SK-N-DZ (cell line): ENCODE measurements at regions not wholly inside any gene's neighbourhood (a gene's known extent, or its start where the extent isn't known, plus 50 kb on each side); places are given as distances from the start of the nearest gene placed in this dataset.

Experiments
- DNase-seq: peaks from one replicate; pipeline ENCODE4 v3.0.0-alpha.2; 2015; ENCODE audit warnings: low spot score
- small RNA-seq, 2 experiments: library from RNA; depleted of rRNA; stranded (forward); fragments of <200 nt; gene quantifications; one replicate each; pipeline ENCODE3, GENCODE V24; 2014

DNA sequence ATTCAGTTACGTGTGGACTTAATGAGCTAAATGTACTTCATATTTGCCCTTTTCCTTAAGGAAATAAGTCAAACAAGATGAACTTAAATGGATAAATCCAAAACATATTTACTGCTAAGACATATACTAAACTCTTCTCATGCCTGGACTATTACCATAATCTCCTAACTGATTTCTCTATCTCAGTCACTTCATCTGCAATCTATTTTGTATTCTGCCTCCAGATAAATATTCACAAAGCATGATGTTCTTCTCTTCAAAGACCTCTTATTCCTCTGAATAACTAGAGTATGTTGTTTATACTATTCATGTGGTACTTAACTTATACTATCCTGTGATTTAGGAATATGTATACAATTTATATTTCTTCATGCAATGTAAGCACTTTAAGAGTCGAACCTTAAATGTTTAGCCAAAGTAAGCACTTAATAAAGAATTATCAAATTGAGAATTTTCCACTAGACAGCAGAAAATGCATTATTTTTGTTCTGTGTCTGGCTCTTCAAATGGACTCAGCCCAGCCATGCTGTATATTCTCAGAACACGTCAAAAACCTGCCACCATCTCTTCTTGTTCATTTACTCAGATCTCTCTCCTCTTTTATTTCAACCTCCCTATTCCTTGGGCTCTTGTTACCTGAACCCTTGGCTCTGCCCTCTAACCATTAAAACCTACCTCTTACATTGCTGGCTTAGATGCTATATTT is 79.9 kb upstream of the ARHGAP28 start:
- DNase-seq, result no peak

DNA sequence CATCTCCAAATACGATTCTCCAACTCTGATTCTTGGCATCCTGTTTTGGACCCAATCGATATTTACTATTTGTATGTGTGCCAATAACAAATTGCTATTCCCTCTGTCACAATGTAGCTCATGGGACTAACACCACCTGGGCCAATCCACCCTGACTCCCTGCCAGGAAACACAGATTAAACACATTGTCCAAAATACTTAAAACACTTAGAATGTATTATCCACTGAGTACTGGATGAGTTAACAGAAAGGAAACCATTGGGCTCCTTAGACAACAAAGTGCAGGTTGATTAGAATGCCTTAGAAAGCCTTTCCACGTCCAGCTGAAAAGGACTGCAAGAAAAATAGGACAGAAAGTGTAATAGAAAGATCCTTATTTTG is 79.4 kb upstream of the ARHGAP28 start:
- DNase-seq, result no peak

DNA sequence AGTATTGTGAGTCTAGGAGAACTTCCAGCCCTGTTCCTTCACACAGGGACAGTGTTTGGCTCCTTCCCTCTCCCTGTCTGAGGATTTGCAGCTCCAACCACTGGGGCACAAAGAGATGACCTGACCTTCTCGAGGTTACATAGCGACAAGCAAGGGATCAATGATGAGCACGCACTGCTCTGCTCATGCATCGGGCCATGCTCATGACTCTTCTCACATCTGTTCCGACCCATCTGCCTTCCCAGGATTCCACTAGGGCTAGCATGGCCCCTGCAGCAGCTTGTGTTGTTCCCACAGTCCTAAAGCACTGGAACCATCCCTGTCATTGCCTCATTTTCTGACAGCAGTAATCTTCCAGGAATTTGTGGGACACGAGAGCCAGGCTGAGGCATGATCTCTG is 78.8 kb upstream of the ARHGAP28 start:
- no peak for DNase-seq

DNA sequence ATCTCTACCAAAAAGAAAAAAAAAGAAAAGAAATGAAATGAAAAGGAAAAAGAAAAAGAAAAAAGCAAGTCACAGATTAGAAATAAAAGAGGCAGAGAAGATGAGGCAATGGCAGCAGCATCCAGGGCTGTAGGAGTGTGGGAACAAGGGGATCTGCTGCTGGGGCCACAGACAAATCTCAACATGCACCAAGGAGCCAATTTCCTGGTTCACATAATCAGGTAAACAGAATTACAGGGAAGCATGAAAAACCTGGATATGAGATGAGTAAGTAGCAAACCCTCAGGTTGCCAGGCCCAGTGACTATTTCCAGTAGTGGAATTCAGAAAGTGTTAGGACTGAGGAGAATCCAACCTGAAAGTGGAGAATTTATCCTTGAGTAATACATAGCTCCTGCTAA is 77.4 kb upstream of the ARHGAP28 start:
- DNase-seq, result no peak

DNA sequence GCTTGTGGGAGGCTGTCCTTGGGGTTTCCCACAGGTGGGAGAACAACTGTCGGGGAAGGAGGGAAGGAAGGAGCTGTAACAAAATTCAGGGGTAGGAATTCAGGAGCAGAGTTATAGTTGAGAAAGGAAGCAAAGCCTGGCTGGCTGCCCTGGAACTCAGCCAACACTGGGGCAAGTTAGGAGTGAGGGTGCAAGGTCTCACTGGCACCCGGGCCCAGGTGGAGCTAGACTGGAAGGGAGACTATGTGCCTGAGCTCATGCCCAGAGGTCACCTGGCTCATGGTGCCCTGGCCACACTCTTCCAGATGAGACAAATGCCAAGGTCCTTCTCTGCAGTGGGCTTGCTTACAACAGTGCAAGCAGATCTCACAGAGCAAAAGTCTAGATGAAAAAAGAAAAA is 75.6 kb upstream of the ARHGAP28 start:
- DNase-seq, result no peak

DNA sequence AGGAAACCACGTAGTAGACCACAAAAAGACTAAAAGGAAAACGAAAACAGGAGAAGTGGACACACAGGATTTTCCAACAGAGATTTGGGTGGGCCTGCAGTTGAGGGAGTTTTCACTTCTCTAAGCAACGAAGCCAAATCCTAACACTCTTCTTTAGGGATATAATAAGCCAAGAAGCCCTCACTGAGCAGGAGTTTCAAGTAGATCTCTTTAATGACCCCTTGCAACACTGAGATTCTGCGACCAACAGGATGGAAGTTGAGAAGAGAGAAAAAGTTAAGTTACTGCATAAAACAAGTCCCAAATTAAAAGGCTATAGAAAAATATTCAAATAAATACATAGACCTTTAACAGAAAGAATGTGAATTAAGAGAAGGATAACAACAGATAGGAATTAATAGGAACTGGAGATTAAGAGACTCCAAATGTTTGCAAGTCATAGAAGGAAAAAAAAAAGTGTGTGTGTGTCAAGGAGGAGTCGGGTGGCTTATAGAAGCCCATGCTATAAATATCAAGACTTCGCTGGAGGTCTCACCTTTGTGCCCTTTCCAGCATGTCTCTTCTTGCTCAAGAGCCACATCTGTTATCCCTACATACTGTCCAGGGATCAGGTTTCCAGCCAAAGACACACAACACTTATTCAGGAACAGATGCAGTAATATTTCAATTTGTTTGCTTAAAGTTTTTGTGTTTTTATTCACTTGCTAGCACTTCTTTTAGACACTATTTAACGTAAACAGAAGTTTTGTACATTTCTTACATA is 69.4 kb upstream of the ARHGAP28 start:
- DNase-seq, result no peak

DNA sequence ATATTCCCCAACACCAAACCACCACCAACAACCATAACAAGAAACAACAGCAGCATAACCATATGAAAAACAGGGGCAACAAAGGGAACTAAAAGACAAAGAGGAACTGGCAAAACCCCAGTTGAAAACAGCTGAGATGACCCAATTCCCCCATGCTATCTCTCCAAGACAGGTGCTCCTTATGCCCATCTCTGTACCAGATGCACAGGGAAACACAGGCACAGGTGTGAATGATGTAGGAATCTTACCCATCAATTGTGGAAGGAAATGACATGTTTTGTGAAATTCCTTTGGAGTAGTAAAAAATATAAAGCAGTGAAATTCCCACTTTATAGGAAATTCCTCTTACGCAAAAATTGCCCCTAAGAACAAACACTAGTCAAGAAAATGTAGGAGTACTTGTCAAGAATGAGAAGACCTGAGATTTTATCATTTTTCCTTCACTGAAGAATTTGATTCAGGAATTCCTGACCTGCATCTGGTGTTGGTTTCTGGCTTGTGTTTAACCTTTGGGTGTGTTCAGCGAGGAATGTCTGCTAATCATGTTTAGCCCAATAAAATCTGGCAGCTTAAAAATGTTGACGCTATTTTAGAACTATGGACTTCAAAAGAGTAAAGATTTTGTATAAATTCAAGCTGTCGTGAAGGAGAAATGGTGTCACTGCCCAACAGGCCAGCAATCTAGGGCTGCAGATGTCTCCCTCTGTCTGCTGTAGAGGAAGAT is 67.7 kb upstream of the ARHGAP28 start:
- DNase-seq, result no peak

DNA sequence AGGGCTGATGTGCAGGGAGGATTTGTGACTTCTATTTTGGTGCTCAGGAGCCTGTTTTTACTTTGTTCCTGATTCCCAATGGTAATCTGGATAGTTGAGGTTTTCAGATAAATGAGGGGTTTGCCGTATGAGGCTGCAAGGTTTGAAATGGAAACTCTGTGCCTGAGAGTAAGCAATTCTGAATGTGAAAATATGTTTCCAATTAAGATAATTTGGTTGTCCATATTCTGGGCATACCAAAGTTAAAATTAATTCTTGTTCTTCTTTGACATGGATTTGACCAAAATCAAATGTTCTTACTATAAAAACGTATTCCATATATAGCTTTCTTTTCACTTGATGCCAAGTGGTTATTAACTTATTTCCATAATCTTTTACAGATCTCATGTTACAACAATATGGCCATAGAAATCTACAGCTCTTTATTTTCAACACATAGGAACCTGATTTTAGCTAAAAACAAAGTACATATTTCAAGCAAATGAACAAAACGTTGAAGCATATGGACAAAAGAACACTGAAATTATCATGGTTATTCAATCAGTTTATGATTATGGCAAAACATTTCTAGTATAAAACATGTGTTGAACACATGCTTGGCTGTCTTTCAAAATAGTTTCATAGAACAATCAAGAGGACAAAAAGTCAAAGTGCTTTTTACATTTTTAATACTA is 63.4 kb upstream of the ARHGAP28 start:
- no peak for DNase-seq

DNA sequence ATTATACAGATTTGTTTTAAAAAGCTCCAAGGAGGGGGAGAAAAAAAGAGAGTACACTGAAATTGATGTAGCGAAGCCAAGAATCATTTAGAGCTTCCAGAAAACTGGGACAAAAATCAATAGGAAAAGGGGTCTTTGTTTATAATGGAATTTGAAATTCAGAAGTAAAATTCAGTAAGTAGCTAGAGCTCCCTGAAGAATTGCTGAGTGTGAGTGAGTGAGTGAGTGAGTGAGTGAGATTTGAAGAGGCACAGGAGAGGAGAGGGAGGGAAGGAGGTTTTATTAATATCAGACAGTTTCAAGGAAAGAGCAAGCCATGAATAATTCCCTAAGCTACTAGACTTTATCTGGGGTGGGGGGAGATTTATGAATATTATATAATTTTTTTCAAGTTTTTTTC is 60.7 kb upstream of the ARHGAP28 start:
- no peak for DNase-seq

DNA sequence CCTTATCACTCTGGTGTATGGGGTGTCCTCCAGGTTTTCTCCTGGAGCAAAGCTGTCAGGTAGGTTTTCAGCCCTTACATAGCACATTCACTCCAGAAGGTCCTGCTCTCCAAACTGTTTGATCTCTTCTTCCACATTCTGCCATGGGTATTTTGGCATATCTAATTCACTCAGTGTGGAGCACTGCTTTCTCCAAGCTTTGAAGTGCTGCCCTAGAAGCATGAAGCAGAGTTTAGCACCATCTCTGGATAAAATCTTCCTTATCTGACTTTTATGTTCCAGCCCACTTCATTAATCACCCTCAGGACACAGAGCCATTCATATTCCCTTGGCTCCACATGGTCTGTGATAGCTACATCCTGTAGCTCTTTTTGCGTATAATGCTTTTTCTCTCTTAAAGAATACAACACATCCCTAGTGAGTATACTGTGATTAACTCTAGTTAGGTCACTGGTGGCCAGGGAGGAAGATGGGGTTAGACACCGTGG is 56.7 kb upstream of the ARHGAP28 start:
- no peak for DNase-seq

DNA sequence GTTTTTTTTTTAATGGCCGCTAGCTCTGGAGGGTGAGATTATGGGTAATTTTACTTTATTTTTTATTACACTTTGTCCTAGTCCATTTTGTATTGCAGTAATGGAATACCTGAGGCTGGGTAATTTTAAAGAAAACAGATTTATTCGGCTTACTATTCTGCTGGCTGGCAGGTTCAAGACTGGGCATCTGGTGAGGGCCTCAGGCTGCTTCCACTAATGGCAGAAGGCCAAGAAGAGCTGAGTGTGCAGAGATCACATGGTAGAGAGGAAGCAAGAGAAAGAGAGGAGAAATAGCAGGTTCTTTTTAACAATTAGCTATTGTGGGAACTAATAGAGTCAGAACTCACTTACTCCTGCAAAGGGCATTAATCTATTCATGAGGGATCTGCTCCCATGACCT is 52.4 kb upstream of the ARHGAP28 start:
- no peak for DNase-seq

DNA sequence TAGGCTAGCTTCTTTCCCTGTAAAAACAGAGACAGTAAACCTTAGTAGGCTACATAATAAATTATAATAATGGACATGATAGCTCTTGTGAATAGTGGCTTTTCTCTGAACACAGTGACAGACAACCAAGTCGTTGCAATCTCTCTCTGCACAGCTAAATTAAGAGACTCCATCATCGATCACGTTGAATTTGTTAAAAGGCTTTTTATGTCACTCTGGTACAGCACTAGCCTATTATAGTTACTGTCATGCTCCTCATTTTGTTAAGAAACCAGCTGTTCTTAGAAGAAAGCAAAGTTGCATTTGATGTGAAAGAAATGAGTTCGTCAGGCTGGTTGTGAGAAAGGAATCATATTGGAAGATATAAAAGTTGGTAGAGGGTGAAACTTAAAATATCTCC is 50.3 kb upstream of the ARHGAP28 start:
- no peak for DNase-seq

Small RNA genes in the stretch of these regions (small RNA-seq; reads per million reads assigned to genes)
- gene RN7SL282P, result 0 to 0.13 reads per million in 2 experiments
